ENCODE measurements at regions not wholly inside any gene's neighbourhood (a gene's known extent, or its start where the extent isn't known, plus 50 kb on each side); places are given as distances from the start of the nearest gene placed in this dataset.
"Not testable (repeated sequence)": the region's sequence is repeated elsewhere in the genome, so short reads cannot be mapped to it uniquely, and the experiment has no call there.

DNA sequence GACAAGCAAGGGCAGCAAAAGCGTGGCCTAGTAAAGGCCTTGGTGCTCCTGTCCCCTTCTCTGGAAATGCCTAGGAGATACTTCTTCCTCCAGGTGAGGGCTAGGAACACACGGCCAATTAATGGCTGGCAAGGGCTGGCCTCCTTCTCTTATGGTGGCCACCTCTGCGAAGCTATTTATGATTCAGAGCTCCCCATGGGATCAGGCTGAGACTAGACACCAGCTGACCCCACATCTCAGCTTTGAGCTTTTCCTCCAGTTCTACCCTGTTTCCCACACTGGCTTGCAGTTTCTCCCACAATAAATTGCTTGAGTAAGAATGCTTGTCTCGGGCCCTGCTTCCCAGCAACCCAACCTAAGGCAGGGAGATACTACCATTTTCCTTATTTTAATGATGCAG, 53.7 kb downstream of the CAMK2N1 start:
- DNase-seq = no peak

- no peak for DNase-seq
These were observed 54.9 kb downstream of the CAMK2N1 start for GRCh38 chr1:20431176-20431460.

- peak; percentile 60 to 66 for DNase-seq
These were observed 55.4 kb downstream of the CAMK2N1 start for GRCh38 chr1:20430355-20431175.

DNA sequence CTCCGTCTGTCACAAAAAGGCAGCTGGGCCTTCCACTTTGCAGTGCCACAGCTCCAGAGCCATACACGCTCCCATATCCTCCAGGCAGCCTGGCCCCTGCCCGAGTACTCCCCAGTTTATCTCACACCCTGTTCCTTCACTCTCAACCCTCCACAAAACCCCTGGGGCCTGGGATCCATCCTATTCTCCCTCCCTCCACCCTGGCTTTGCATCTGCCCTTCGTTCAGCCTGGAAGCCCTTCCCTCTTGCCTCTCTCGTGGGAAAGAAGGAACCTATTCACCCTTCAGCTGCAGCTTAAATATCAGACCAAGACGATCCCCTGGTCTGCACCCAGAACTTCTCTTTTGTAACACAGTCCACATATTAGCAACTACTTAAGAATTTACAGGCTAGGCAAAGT, 56.7 kb downstream of the CAMK2N1 start:
- DNase-seq = no peak

GRCh38 chr1:20428841-20429240, 57.2 kb downstream of the CAMK2N1 start:
- no peak for DNase-seq

DNA sequence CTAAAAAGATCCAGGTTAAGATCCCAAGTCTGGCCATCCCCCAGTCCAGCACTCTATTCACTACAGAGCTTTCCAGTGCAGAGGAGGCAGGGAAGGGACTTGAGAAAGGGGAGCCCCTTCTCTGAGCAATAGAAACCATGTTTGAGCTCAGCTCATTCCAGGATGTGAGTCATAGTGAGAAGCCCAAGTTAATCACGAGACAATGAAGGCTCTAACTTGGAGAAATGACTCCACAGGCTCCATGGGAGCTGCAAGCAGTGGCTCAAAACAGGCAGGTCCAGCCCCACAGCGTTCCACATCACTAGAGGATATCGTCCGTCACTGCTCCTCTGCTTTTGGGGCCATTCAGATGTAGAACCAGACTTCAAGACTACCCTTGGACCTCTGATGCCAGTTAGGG, 59.1 kb downstream of the CAMK2N1 start:
- peak; percentile 29 for DNase-seq

DNA sequence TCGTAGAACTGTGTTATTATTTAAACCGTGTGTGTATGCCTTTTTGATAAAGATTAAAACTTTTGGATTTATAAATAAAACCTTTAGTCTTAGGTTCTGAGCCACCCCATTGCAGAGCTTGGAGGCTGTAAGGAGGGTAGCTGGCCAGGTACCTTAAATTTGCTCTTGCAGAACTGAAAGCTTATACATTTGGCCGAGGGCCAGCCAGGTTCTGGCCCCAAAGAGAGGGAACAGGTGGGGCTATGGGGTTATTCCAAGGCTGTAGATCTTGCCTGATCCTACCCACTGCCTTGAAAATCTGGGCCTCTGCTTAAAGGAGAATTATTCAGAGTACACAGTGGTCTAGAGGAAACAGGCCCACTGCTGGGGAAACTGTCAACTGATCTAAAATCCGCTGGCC, 59.6 kb downstream of the CAMK2N1 start:
- no peak for DNase-seq

DNA sequence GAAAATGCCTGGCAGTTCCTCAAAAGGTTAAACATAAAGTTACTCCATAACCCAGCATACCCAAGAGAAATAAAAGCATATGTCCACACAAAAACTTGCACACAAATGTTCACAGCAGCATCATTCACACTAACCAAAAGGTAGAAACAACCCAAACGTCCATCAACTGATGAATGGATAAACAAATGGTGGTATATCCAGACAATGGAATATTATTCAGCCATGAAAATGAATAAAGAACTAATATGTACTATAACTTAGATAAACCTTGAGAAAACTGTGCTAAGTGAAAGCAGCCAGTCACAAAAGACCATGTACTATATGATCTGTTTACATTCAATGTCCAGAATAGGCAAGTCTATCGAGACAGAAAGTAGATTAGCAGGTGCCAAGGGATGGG, 60.4 kb downstream of the CAMK2N1 start:
- DNase-seq = no peak

GRCh38 chr1:20423169-20423795, 62.7 kb downstream of the CAMK2N1 start:
- no peak for DNase-seq

GRCh38 chr1:20421441-20421840, 64.6 kb downstream of the CAMK2N1 start:
- no peak for DNase-seq

- DNase-seq = no peak
These were observed 68.4 kb downstream of the CAMK2N1 start for GRCh38 chr1:20417581-20417980.

- DNase-seq = no peak
These were observed 69.3 kb downstream of the CAMK2N1 start for GRCh38 chr1:20416706-20417105.

- DNase-seq = no peak
These were observed 72.3 kb downstream of the CAMK2N1 start for GRCh38 chr1:20413776-20414140.

- DNase-seq = no peak
These were observed 72.8 kb downstream of the CAMK2N1 start for GRCh38 chr1:20413136-20413775.

DNA sequence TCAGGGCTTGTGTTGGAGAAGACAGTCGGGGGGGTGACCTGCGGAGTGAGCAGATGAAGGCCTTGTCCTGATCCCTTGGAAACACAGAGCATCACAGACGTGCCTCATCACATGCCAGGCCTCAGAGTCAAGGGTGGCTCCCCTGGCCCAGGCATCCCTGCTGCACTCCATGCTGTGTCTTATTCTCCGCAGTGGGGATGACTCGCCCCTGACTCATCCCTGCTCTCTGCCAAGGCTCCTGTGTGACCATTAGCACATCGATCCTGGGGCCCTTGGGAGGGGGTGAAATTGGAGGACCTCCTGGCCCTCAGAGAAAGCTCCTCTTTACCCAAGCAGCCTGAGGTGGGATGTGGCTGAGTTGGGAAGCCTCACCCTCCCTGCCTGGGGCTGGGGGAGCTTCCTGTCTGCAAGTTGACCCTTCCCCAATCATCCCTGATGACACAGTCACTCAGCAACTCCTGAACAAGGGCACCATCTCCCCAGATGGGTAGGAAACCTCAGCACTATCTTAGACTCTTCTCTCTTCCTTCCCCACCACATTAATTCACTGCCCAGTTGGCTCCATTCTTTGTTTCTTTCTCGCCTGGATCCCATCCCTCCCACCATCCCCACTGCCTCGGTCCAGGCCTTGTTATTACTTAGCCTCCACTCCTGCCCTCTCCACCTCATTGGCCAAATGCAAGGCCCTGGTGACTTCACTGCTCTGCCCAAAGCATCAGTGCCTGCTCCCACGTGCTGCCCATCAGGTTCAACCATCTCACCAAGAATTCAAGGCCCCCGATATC, 74.6 kb downstream of the CAMK2N1 start:
- peak; percentile 31 to 46 for DNase-seq

DNA sequence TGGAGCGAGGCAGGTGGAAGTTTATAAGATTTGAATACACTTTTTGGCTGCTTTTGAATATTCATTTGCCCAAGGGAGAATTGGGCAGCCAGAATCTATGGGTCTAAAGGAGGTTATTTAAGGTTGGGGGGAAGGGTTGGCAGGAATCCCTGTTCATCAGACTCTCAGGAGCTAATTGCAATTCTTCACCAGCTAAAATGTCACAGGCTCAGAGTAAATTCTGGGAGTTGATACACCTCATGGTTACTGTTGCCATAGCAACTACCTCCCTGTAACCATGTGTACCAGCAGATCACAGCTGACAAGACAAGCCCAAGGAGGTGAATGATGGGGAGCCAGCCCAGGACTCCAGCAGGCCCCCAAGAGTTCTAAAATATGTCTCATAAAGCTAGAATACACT, 75.5 kb downstream of the CAMK2N1 start:
- no peak for DNase-seq

GRCh38 chr1:20409971-20410370, 76.0 kb downstream of the CAMK2N1 start:
- no peak for DNase-seq

DNA sequence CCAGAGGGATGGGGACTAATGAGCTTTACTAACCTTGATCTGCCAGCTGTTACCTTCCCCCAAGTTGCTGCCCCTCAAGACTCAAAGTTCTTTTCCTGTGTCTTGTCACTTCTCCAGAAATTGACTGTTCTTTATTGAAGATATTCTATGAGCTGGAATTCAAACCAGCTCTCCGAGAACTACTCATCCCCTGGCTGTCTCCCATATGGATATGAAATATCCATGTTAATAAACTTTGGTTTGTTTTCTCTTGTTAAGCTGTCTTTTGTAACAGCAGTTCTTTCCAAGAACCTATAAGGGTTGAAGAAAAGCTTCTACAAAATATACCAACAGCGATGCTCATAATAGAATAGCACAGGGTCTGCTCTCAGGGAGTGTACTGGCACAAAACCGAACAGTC, 77.0 kb downstream of the CAMK2N1 start:
- DNase-seq = no peak

GRCh38 chr1:20408133-20408650, 77.8 kb downstream of the CAMK2N1 start:
- not testable (repeated sequence) for DNase-seq

GRCh38 chr1:20405893-20406604, 80.0 kb downstream of the CAMK2N1 start:
- no peak for DNase-seq

DNA sequence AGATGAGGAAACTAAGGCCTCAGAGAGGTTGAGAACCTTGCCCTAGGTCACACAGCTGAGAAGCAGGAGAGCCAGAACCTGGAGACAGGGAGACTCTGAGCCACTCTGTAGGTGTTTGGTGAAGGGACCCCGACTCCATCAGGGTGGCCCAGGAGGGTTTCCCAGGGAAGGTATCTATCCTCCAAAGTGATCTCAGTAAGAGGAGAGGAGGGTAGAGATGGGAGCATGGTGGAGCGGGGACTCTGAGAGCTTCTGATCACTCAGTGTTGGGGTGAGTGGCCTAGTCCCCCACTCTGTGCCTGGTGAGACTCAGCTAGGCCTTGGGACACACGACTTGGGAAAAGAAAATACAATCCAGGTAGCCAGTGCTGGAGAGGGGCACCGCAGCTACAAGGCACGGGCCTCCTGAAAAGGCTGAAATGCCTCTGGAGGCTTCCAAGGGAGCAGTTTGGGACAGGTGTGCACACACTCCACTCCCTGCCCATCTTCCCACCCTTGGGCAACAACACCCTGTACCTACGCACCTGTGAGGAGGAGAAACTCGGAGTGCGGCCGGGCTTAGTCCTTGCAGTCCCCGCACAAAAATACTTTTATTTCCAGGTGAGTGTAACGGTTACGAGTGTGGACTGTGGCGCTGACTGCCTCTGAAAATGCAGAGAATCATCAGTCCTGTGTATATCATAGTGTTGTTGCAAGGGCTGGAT, 80.8 kb downstream of the CAMK2N1 start:
- no peak for DNase-seq
